ENCODE measurements at regions not wholly inside any gene's neighbourhood (a gene's known extent, or its start where the extent isn't known, plus 50 kb on each side); places are given as distances from the start of the nearest gene placed in this dataset.

GRCh38 chr18:29301048-29301447 lies 1124.1 kb upstream of the CDH2 start:
- ChIA-PET POLR2A (no interaction called here), CTCF (no interaction called here)
- Histone ChIP-seq H3K4me3 (ENCODE audit: low read depth, low read length) (no peak overlapping the region), H3K27ac (ENCODE audit: extremely low read depth, low read depth, low read length) (no peak overlapping the region), H3K9me3 (ENCODE audit: control insufficient read depth, insufficient read depth, low read depth, low read length) (no peaks in the 10 kb centered on the region), H3K4me1 (ENCODE audit: control insufficient read depth, insufficient read depth, low read length) (no peaks in the 10 kb centered on the region), H3K36me3 (ENCODE audit: control insufficient read depth in 2 of 2, insufficient read depth in 1 of 2, low read length in 2 of 2) (no peaks in the 10 kb centered on the region)
- TF ChIP-seq ZIC2 (tag by site-specific recombination; IDR thresholded peaks at IDR 0.05) (no peak), ZNF76 (tag by site-specific recombination; IDR thresholded peaks at IDR 0.05; ENCODE audit: borderline replicate concordance, low read depth) (no peak), ZNF707 (tag by site-specific recombination; IDR thresholded peaks at IDR 0.05) (no peak), SP3 (tag by site-specific recombination; IDR thresholded peaks at IDR 0.05) (no peak), ZNF449 (tag by site-specific recombination; IDR thresholded peaks at IDR 0.05) (no peak), TSHZ1 (tag by site-specific recombination; IDR thresholded peaks at IDR 0.05; ENCODE audit: borderline replicate concordance) (no peak), YY2 (tag by site-specific recombination; IDR thresholded peaks at IDR 0.05) (no peak), ZFP69B (tag by site-specific recombination; IDR thresholded peaks at IDR 0.05) (no peak), ZXDB (tag by site-specific recombination; IDR thresholded peaks at IDR 0.05) (no peak), ZNF155 (tag by site-specific recombination; IDR thresholded peaks at IDR 0.05) (no peak), ZNF148 (tag by site-specific recombination; IDR thresholded peaks at IDR 0.05; ENCODE audit: borderline replicate concordance) (no peak)
- TF ChIP-seq, protein P1, sequence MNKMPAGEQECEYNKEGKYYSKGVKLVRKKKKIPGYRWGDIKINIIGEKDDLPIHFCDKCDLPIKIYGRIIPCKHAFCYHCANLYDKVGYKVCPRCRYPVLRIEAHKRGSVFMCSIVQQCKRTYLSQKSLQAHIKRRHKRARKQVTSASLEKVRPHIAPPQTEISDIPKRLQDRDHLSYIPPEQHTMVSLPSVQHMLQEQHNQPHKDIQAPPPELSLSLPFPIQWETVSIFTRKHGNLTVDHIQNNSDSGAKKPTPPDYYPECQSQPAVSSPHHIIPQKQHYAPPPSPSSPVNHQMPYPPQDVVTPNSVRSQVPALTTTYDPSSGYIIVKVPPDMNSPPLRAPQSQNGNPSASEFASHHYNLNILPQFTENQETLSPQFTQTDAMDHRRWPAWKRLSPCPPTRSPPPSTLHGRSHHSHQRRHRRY (tag by site-specific recombination; IDR thresholded peaks at IDR 0.05): no peak

DNA sequence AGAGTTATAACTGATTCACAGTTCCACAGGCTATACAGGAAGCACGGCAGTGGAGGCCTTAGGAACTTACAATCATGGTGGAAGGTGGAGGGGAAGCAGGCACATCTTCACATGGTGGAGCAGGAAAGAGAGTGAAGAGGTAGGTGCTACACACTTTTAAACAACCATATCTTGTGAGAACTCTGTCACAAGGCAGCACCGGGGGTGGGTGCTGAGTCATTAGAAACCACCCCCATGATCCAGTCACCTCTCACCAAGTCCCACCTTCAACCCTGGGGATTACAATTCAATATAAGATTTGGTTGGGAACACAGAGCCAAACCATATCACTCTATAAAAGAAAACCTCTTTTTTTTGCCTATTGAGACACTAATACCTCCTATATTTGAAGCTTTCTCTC lies 1108.5 kb upstream of the CDH2 start:
- Histone ChIP-seq H3K4me1 (ENCODE audit: control insufficient read depth, insufficient read depth, low read length) (no peaks in the 10 kb centered on the region), H3K9me3 (ENCODE audit: control insufficient read depth, insufficient read depth, low read depth, low read length) (no peaks in the 10 kb centered on the region), H3K4me3 (ENCODE audit: low read depth, low read length) (no peak overlapping the region), H3K27ac (ENCODE audit: extremely low read depth, low read depth, low read length) (no peak overlapping the region), H3K36me3 (ENCODE audit: control insufficient read depth in 2 of 2, insufficient read depth in 1 of 2, low read length in 2 of 2) (no peaks in the 10 kb centered on the region)
- POLR2A ChIA-PET: no interaction called here
- CTCF ChIA-PET: no interaction called here
- TF ChIP-seq IKZF3 (tag by site-specific recombination; IDR thresholded peaks at IDR 0.05): no peak
- TF ChIP-seq ZNF274 (IDR thresholded peaks at IDR 0.05; ENCODE audit: low read length): no peak
- no peak for TF ChIP-seq ZNF274 (tag by site-specific recombination; IDR thresholded peaks at IDR 0.05; ENCODE audit: borderline replicate concordance)
- TF ChIP-seq, protein P2, sequence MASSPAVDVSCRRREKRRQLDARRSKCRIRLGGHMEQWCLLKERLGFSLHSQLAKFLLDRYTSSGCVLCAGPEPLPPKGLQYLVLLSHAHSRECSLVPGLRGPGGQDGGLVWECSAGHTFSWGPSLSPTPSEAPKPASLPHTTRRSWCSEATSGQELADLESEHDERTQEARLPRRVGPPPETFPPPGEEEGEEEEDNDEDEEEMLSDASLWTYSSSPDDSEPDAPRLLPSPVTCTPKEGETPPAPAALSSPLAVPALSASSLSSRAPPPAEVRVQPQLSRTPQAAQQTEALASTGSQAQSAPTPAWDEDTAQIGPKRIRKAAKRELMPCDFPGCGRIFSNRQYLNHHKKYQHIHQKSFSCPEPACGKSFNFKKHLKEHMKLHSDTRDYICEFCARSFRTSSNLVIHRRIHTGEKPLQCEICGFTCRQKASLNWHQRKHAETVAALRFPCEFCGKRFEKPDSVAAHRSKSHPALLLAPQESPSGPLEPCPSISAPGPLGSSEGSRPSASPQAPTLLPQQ (tag by site-specific recombination; IDR thresholded peaks at IDR 0.05): no peak
- TF ChIP-seq, protein P3, sequence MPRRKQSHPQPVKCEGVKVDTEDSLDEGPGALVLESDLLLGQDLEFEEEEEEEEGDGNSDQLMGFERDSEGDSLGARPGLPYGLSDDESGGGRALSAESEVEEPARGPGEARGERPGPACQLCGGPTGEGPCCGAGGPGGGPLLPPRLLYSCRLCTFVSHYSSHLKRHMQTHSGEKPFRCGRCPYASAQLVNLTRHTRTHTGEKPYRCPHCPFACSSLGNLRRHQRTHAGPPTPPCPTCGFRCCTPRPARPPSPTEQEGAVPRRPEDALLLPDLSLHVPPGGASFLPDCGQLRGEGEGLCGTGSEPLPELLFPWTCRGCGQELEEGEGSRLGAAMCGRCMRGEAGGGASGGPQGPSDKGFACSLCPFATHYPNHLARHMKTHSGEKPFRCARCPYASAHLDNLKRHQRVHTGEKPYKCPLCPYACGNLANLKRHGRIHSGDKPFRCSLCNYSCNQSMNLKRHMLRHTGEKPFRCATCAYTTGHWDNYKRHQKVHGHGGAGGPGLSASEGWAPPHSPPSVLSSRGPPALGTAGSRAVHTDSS (tag by site-specific recombination; IDR thresholded peaks at IDR 0.05): no peak
- TF ChIP-seq REPIN1 (tag by site-specific recombination; IDR thresholded peaks at IDR 0.05; ENCODE audit: low read depth): no peak
- TF ChIP-seq ELK4 (IDR thresholded peaks at IDR 0.05; ENCODE audit: borderline replicate concordance, low read depth, low read length): no peak
- TF ChIP-seq ZNF621 (tag by site-specific recombination; IDR thresholded peaks at IDR 0.05): no peak
- TF ChIP-seq ZNF354C (tag by site-specific recombination; IDR thresholded peaks at IDR 0.05; ENCODE audit: borderline replicate concordance, low read depth): no peak
- no peak for TF ChIP-seq ZNF768 (tag by site-specific recombination; IDR thresholded peaks at IDR 0.05)
